B cell (primary cell): ENCODE measurements at regions not wholly inside any gene's neighbourhood (a gene's known extent, or its start where the extent isn't known, plus 50 kb on each side); places are given as distances from the start of the nearest gene placed in this dataset.

ENCODE experiments used
- ATAC-seq: fragments of 200-7000 bp; cut with Tn5 transposase; one replicate; pipeline ENCODE4 v1.10.0; 2021; ENCODE audit warnings: low read depth, mild to moderate bottlenecking, moderate number of reproducible peaks, moderate library complexity
- CTCF ChIA-PET: fragments of 350-600 bp; sonication (Branson Sonifier 250); formaldehyde crosslinking; loops from one replicate; lab custom pipeline; 2021; ENCODE audit warnings: antibody characterized with exemption, inconsistent platforms; lab: Charles Lee
- POLR2A ChIA-PET: fragments of 350-600 bp; sonication (Branson Sonifier 250); formaldehyde crosslinking; loops from one replicate; lab custom pipeline; 2021; ENCODE audit warnings: antibody characterized with exemption; lab: Charles Lee
- DNase-seq: peaks from one replicate; pipeline ENCODE4 v3.0.0; 2013
- H2AFZ ChIP-seq: 2 replicates; pipeline ENCODE4 v1.6.1; 2012; ENCODE audit warnings: mild to moderate bottlenecking, low read depth, low read length; ENCODE audit not compliant: insufficient read depth, poor library complexity, severe bottlenecking
- H3K27ac ChIP-seq, 2 donors: 1 replicate in 1 of 2; 2 replicates in 1 of 2; pipeline ENCODE4 v1.5.1; 2012 to 2013; ENCODE audit warnings: low read length in 2 of 2, mild to moderate bottlenecking in 2 of 2, moderate library complexity in 1 of 2
- H3K27me3 ChIP-seq, 4 experiments: fragments of 200-600 bp in 1 of 4; sonication (generic) in 1 of 4; replicated peaks in 1 of 4; 1 replicate in 2 of 4; 2 replicates in 2 of 4; pipeline versions ENCODE4 v1.6.1 to v1.7.0; 2013 to 2016; ENCODE audit warnings: low read length in 3 of 4, mild to moderate bottlenecking in 2 of 4, mixed read lengths in 1 of 4, moderate library complexity in 1 of 4; ENCODE audit not compliant: insufficient read depth in 4 of 4, control insufficient read depth in 3 of 4; ENCODE audit errors: control extremely low read depth in 1 of 4
- H3K36me3 ChIP-seq, 2 experiments: replicated peaks in 1 of 2; 1 replicate in 1 of 2; 2 replicates in 1 of 2; pipeline versions ENCODE4 v1.6.1 to v1.7.1; 2013; ENCODE audit warnings: low read length in 1 of 2; ENCODE audit not compliant: insufficient read depth in 2 of 2, control insufficient read depth in 1 of 2; ENCODE audit errors: control extremely low read depth in 1 of 2, extremely low read depth in 1 of 2
- H3K4me1 ChIP-seq, 2 donors: fragments of 200-600 bp in 1 of 2; sonication (generic) in 1 of 2; 1 replicate in 1 of 2; 2 replicates in 1 of 2; pipeline versions ENCODE4 v1.5.1 to v1.6.1; 2013 to 2017; ENCODE audit warnings: low read length in 2 of 2; ENCODE audit not compliant: control insufficient read depth in 2 of 2, insufficient read depth in 2 of 2
- H3K4me2 ChIP-seq: replicated peaks from 2 replicates; pipeline ENCODE3; 2012; ENCODE audit warnings: mild to moderate bottlenecking, low read depth, low read length; ENCODE audit not compliant: poor library complexity, severe bottlenecking
- H3K4me3 ChIP-seq, 5 experiments: fragments of 200-600 bp in 1 of 5; sonication (generic) in 1 of 5; 1 replicate in 3 of 5; 2 replicates in 2 of 5; pipeline versions ENCODE4 v1.5.1 to v1.7.0; 2011 to 2016; ENCODE audit warnings: low read length in 4 of 5, mild to moderate bottlenecking in 4 of 5, low read depth in 2 of 5, control low read depth in 1 of 5, moderate library complexity in 1 of 5; ENCODE audit not compliant: insufficient read depth in 1 of 5; ENCODE audit errors: control extremely low read depth in 1 of 5, extremely low read depth in 1 of 5
- H3K79me2 ChIP-seq: fragments of 200-600 bp; sonication (generic); one replicate; pipeline ENCODE4 v1.6.0; 2016; ENCODE audit warnings: low read length; ENCODE audit not compliant: control insufficient read depth, insufficient read depth
- H3K9ac ChIP-seq: fragments of 200-600 bp; sonication (generic); 2 replicates; pipeline ENCODE4 v1.6.1; 2017; ENCODE audit warnings: mild to moderate bottlenecking, low read length, moderate library complexity
- H3K9me3 ChIP-seq, 3 donors: one replicate each; pipeline versions ENCODE4 v1.6.1 to v1.7.1; 2013; ENCODE audit warnings: low read length in 2 of 3; ENCODE audit not compliant: control insufficient read depth in 2 of 3, insufficient read depth in 1 of 3; ENCODE audit errors: control extremely low read depth in 1 of 3
- H4K20me1 ChIP-seq: 2 replicates; pipeline ENCODE4 v1.6.0; 2012; ENCODE audit warnings: mild to moderate bottlenecking, low read length; ENCODE audit not compliant: insufficient read depth, control insufficient read depth, poor library complexity, severe bottlenecking
- H3K27ac Mint-ChIP-seq: one replicate; pipeline ENCODE4 v1.8.0; 2021; ENCODE audit warnings: mixed read lengths
- H3K27me3 Mint-ChIP-seq: one replicate; pipeline ENCODE4 v1.8.0; 2021; ENCODE audit warnings: mixed read lengths
- H3K4me1 Mint-ChIP-seq: one replicate; pipeline ENCODE4 v1.8.0; 2021; ENCODE audit warnings: mixed read lengths
- H3K4me3 Mint-ChIP-seq: one replicate; pipeline ENCODE4 v1.8.0; 2021; ENCODE audit warnings: mixed read lengths
- H3K9me3 Mint-ChIP-seq: one replicate; pipeline ENCODE4 v1.8.0; 2022; ENCODE audit warnings: mixed read lengths; ENCODE audit not compliant: insufficient read depth
- EZH2 ChIP-seq: IDR thresholded peaks from 2 replicates; pipeline ENCODE4 v1.6.1; 2012; ENCODE audit warnings: borderline replicate concordance, low read depth, mild to moderate bottlenecking, moderate library complexity, low read length; ENCODE audit not compliant: insufficient read depth, poor library complexity, severe bottlenecking
- WGBS: methylation state at CpG from one replicate; pipeline ENCODE4 v1.1.5; 2013; ENCODE audit warnings: missing lambda C conversion rate; ENCODE audit not compliant: insufficient coverage; 5-methylcytosine and 5-hydroxymethylcytosine counted together
- intact Hi-C: fragments of 100-400 bp; cut with micrococcal nuclease; formaldehyde crosslinking; loops from one replicate; pipeline ENCODE4 v1.10.0; 2022
- TF ChIP-seq, protein P1 (sequence below): fragments of 200-600 bp; IDR thresholded peaks from one replicate; pipeline ENCODE4 v1.8.0; 2022; ENCODE audit warnings: antibody characterized with exemption, mild to moderate bottlenecking

DNA sequence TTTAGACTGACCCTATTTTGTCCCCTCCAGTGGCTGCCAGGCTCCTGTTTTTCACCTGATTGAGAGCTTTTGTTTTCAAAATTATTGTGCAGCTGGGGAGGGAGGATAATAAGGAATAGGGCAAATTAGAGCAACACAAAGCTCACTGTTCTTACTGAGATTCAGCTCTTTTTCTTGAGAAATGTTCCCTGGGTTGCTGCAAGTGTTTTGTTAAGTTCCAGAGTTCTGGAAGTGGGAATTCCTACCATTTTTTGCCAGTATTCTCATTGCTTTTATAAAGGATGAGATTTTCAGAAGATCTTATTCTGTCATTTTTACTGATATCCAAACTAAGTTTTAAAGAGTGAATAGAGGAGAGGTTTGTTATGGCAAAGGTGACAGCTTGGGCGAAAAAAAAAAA lies 417.7 kb downstream of the SIPA1L2 start:
- H2AFZ ChIP-seq: no peak overlapping the region
- no peaks in the 10 kb centered on the region for H4K20me1 ChIP-seq
- DNase-seq (no peak), ATAC-seq (no peak)
- WGBS: 50% methylated on average over 1 of the region's 1 CpG
- H3K4me3 ChIP-seq: no peak overlapping the region
- H3K4me3 Mint-ChIP-seq: no peak overlapping the region
- intact Hi-C loops: no loop called here
- CTCF ChIA-PET: no interaction called here
- no peak overlapping the region for H3K9ac ChIP-seq
- POLR2A ChIA-PET: no interaction called here
- no peaks in the 10 kb centered on the region for H3K27me3 ChIP-seq
- H3K4me2 ChIP-seq: no peak overlapping the region
- H3K79me2 ChIP-seq: no peaks in the 10 kb centered on the region
- no peaks in the 10 kb centered on the region for H3K4me1 ChIP-seq
- H3K9me3 ChIP-seq: no peaks in the 10 kb centered on the region
- no peaks in the 10 kb centered on the region for H3K9me3 Mint-ChIP-seq
- TF ChIP-seq EZH2: no peak
- TF ChIP-seq, protein P1, sequence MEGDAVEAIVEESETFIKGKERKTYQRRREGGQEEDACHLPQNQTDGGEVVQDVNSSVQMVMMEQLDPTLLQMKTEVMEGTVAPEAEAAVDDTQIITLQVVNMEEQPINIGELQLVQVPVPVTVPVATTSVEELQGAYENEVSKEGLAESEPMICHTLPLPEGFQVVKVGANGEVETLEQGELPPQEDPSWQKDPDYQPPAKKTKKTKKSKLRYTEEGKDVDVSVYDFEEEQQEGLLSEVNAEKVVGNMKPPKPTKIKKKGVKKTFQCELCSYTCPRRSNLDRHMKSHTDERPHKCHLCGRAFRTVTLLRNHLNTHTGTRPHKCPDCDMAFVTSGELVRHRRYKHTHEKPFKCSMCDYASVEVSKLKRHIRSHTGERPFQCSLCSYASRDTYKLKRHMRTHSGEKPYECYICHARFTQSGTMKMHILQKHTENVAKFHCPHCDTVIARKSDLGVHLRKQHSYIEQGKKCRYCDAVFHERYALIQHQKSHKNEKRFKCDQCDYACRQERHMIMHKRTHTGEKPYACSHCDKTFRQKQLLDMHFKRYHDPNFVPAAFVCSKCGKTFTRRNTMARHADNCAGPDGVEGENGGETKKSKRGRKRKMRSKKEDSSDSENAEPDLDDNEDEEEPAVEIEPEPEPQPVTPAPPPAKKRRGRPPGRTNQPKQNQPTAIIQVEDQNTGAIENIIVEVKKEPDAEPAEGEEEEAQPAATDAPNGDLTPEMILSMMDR: no peak
- no peak overlapping the region for H3K27ac ChIP-seq
- no peaks in the 10 kb centered on the region for H3K4me1 Mint-ChIP-seq
- H3K36me3 ChIP-seq: no peaks in the 10 kb centered on the region
- no peak overlapping the region for H3K27ac Mint-ChIP-seq
- H3K27me3 Mint-ChIP-seq: peaks cover 5% of the 10 kb centered on the region

DNA sequence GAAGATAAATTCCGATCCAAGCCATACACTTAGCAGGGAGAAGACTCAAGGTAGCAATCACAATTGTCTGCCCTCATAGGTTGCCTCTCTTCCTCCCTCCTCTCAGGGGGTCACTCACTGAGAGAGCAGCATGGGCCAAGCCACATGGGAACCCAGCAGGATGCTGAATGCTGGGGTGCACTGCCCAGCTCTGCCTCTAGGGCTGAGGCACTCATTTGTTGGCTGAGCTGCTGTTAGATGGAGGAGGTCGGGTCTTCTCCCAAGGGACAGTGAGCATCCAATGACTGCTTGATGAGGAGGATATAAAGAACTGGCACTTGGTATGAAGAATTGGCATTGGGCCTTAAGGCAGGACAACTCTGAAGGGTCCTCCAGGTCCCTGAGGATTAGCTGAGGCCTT lies 418.8 kb downstream of the SIPA1L2 start:
- no peak for DNase-seq
- Histone ChIP-seq H3K9me3 (no peaks in the 10 kb centered on the region), H3K9ac (no peak overlapping the region), H3K4me2 (no peak overlapping the region), H2AFZ (no peak overlapping the region), H3K79me2 (no peaks in the 10 kb centered on the region), H3K4me3 (no peak overlapping the region), H3K36me3 (no peaks in the 10 kb centered on the region), H3K4me1 (no peaks in the 10 kb centered on the region), H4K20me1 (no peaks in the 10 kb centered on the region), H3K27ac (no peak overlapping the region), H3K27me3 (no peaks in the 10 kb centered on the region)
- 67% methylated on average over 1 of the region's 2 CpGs for WGBS
- Mint-ChIP-seq H3K27me3 (peaks cover 5% of the 10 kb centered on the region), H3K9me3 (no peaks in the 10 kb centered on the region), H3K4me1 (no peaks in the 10 kb centered on the region), H3K4me3 (no peak overlapping the region), H3K27ac (no peak overlapping the region)
- ATAC-seq: no peak
- intact Hi-C loops: no loop called here
- ChIA-PET CTCF (no interaction called here), POLR2A (no interaction called here)
- TF ChIP-seq EZH2: no peak
- TF ChIP-seq, protein P1: no peak
